Esophagus squamous epithelium (tissue), 4 donors: ENCODE measurements at regions not wholly inside any gene's neighbourhood (a gene's known extent, or its start where the extent isn't known, plus 50 kb on each side); places are given as distances from the start of the nearest gene placed in this dataset.

Experiments
- POLR2A ChIP-seq, 4 donors: fragments of 450-650 bp; IDR thresholded peaks; one replicate each; pipeline ENCODE4 v1.6.1; 2017; ENCODE audit warnings: antibody characterized with exemption in 4 of 4, mild to moderate bottlenecking in 4 of 4, moderate library complexity in 3 of 4
- TF ChIP-seq, protein P1 (sequence below), 6 experiments: fragments of 450-650 bp in 4 of 6; fragments of 200-600 bp in 2 of 6; sonication (generic) in 2 of 6; IDR thresholded peaks; one replicate each; pipeline ENCODE4 v1.5.1; 2016 to 2019; ENCODE audit warnings: antibody characterized with exemption in 6 of 6, mild to moderate bottlenecking in 4 of 6, moderate library complexity in 4 of 6

GRCh38 chr1:29384496-29385015 is 148.2 kb downstream of the PTPRU start:
- TF ChIP-seq, protein P1, sequence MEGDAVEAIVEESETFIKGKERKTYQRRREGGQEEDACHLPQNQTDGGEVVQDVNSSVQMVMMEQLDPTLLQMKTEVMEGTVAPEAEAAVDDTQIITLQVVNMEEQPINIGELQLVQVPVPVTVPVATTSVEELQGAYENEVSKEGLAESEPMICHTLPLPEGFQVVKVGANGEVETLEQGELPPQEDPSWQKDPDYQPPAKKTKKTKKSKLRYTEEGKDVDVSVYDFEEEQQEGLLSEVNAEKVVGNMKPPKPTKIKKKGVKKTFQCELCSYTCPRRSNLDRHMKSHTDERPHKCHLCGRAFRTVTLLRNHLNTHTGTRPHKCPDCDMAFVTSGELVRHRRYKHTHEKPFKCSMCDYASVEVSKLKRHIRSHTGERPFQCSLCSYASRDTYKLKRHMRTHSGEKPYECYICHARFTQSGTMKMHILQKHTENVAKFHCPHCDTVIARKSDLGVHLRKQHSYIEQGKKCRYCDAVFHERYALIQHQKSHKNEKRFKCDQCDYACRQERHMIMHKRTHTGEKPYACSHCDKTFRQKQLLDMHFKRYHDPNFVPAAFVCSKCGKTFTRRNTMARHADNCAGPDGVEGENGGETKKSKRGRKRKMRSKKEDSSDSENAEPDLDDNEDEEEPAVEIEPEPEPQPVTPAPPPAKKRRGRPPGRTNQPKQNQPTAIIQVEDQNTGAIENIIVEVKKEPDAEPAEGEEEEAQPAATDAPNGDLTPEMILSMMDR (IDR thresholded peaks at IDR 0.05): no peak
- TF ChIP-seq POLR2A (IDR thresholded peaks at IDR 0.05): no peak
